Stimulated activated naive CD8-positive, alpha-beta T cell treated with anti-CD3 and anti-CD28 coated beads, Interleukin-15, Interleukin-2, amounts not matched to agents 100 U/mL and 50 U/mL, for 24 hours (primary cell): ENCODE measurements at regions not wholly inside any gene's neighbourhood (a gene's known extent, or its start where the extent isn't known, plus 50 kb on each side); places are given as distances from the start of the nearest gene placed in this dataset.
"Not testable (repeated sequence)": the region's sequence is repeated elsewhere in the genome, so short reads cannot be mapped to it uniquely, and the experiment has no call there.

ENCODE experiments used
- ATAC-seq: fragments of 150-1000 bp; cut with Tn5 transposase; one replicate; pipeline ENCODE4 v1.10.0; 2021
- DNase-seq: peaks from one replicate; pipeline ENCODE4 v3.0.0; 2021

DNA sequence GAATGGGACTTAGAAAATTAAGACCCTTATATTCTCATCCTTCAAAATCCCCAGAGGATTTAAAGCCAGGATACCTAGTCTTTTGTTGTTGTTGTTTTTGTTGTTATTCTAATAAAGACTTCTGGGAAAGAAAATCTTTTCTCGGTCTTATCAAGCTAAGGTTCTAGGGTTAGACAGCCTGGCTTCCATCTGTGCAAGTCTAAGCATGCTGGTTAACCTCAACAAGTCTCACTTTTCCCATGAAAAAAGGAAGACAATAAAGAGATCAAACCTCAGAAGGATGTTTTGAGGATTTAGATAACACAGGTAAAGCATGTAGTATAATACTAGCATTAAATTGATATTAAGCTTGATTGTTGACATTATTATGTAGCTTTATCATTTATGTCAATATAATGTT is 486.4 kb upstream of the SOX9 start:
- DNase-seq (no peak), ATAC-seq (no peak)

DNA sequence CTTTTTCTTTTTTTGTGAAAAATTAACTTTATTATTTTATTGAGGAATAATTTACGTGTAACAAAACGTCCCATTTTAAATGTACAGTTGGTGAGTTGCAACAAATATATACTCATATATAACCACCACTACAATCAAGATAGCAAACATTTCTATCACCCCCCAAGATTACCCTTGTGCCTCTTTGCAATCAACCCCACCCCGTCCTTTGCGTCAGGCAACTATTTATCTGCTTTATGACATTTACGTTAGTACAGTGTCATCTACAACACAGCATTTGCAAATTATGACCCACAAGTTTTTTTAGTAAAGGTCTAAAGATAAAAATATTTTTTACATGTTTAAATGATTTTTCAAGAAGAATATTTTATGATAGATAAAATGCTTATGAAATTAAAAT is 485.6 kb upstream of the SOX9 start:
- ATAC-seq (no peak), DNase-seq (no peak)

DNA sequence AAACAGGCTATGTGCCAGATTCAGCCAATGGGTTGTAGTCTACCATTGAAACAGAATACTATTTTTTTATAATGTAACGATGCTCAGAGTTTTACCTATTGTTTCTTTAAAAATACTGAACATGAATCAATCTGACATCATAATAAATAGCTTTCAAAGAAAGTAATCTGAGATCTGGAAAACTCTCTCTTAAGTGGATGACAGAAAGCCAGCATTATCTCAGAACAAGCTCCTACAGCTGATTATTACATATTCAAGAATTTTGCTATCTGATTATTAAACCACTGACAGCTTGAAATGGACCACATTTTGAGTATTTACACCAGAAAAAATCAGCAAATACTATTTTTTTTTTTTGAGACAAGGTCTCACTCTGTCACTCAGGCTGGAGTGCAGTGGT is 484.2 kb upstream of the SOX9 start:
- DNase-seq (no peak), ATAC-seq (no peak)

DNA sequence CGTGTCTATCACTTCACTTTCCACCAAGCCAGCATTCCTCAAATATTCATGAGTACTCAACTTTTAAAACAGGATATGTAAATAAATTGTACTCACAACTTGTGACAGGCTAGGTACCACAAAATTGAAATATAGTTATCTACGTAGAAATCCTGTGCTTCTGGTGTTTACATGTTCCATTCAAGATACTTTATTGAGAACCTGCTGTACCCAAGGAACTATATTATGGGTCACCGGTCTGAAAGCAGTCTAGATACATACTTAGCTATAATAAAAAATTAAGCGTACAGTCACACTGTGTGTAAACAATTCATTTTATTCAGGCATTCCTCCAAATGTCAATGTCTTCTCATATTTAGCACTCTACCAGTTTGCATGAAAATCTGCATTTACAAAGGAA is 482.2 kb upstream of the SOX9 start:
- ATAC-seq (no peak), DNase-seq (no peak)

DNA sequence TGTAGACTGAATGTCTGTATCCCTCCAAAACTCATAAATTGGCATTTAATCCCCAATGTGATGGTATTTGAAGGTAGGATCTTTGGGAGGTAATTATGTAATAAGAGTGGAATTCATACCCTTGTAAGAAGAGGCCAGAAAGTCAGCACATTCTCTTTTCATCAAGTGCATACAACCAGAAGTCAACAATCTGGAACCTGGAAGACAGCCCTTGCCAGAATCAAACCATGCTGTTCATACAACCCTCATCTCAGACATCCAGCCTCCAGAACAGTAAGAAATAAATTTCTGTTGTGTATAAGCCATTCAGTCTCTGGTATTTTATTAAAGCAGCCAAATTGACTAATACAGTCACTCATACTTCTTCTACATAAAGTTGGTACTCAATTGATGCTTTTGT is 481.0 kb upstream of the SOX9 start:
- ATAC-seq (no peak), DNase-seq (no peak)

DNA sequence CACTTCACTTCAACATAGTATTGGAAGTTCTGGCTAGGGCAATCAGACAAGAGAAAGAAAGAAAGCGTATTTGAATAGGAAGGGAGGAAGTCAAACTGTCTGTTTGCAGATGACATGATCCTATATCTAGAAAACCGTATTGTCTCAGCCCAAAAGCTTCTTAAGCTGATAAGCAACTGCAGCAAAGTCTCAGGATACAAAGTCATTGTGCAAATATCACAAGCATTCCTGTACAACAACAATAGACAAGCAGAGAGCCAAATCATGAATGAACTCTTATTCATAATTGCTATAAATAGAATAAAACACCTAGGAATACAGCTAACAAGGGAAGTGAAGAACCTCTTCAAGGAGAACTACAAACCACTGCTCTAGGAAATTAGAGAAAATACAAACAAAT is 473.9 kb upstream of the SOX9 start:
- DNase-seq, ATAC-seq: not testable (repeated sequence)

DNA sequence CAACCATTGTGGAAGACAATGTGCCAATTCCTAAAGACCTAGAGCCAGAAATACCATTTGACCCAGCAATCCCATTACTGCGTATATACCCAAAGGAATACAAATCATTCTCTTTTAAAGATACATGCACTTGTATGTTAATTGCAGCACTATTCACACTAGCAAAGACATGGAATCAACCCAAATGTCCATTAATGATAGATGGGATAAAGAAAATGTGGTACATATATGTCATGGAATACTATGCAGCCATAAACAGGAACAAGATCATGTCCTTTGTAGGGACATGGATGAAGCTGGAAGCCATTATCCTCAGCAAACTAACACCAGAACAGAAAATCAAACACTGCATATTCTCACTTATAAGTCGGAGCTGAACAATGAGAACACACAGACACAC is 472.5 kb upstream of the SOX9 start:
- DNase-seq, ATAC-seq: not testable (repeated sequence)

DNA sequence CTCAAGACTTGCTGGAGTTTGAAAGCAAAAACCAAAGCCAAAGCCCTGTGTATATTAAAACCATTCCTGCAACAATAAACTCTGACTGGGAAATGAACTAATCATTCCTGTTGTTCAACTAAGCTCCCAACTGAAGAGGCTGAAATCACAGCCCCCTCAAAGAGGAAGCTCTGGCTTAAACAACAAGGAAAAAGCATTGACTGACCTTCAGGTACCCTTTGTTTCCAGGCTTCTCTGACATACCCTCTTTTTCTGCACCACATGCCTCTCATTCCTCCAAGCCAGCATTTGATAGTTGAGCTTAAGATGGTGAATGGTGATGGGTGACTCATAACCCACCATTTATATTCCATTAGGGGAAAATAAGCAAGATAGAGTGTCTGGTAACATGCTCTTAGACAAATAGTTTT is 470.9 kb upstream of the SOX9 start:
- ATAC-seq = no peak
- no peak for DNase-seq

DNA sequence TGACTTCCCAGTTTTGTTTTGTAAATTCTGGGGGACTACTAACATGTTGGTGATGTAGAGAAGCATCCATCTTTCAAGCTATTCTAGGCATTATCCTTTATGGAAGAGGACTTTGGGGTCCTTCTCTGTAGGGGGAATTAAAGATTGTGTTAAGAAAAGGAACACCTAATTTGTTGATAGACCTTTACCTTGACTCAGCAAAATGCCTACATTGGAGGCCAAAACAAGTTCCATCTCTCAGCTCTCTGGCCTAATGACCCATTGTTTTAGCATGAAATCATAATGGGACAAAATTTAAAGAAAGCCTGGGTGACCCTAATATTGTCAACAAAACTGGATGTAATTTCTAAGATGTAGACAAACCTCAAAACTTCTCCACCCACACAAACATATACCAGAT is 465.3 kb upstream of the SOX9 start:
- no peak for ATAC-seq
- DNase-seq = no peak

DNA sequence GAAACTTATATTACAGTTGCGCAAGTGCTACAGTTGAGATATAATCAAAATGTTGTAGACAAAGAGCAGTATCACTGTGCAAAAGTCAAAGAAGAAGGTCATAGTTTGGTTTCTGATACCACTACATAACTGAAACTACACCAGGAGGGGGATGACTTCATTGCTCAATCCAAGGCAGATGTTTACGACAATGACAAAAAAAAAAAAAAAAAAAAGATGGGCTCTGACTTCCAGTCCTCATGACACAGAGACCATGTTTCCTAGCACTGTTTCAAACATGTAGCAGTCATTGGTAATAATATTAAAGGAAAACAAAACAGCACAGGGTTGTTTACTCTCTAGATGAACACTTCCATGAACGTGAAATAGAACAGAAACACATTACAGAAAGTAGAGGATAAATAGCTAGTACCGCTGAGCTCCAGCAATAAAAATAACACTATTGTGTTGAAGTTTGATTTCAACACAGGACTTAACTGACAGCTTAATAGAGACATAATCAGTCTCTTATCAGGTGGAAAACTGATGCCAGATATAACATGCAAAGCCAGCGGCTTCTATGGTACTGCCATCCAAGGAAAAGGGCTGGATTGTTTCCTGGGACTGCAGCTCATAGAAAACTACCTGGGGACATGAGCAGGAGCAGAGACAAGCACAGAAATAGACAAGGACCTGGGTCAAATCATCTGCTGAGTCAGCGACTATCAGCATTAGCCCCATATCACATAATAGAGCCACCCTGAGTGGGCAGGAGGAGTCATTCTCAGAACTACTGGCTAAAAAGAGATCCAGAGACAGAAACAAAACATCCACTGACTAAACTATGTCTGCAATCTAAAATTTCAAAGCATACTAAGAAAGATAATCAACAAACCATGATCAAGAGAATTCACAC is 463.6 kb upstream of the SOX9 start:
- no peak for ATAC-seq
- DNase-seq = no peak

DNA sequence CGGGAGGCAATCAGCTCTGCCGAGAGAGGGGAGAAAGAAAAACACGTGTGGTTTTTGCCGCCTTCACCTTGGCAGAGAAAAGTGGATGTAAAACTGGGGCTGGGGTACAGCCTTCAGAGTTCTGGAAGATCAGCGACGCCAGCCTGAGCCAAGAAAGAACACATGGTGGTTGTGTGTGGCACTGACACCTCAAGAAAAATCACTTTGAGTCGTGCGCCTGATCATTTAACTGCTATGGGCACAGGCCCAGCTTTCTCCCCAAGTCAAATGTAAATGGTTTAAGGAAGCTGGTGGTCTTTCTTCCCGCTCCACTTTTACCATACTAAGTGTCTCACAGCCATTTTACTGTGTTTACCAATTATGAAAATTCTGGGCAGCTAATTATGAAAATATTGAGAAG is 461.8 kb upstream of the SOX9 start:
- DNase-seq (no peak), ATAC-seq (no peak)

DNA sequence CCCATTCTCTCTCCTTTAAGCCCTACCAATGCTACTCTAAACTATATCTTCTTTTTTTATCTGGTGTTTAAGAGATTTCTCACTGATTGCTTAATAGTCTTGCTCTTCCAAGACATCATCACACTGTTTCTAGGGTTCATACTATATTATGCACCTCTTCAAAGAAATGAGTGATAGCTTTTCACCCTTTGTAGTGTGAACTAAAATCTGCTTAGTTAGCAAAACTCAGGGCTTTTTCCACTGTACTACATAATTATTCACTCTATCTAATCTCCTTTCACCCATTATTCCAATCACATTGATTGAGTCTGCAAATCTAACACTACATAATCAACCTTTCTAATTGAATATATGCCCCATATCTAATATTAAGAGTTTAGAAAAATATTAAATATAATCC is 456.0 kb upstream of the SOX9 start:
- DNase-seq (no peak), ATAC-seq (no peak)

DNA sequence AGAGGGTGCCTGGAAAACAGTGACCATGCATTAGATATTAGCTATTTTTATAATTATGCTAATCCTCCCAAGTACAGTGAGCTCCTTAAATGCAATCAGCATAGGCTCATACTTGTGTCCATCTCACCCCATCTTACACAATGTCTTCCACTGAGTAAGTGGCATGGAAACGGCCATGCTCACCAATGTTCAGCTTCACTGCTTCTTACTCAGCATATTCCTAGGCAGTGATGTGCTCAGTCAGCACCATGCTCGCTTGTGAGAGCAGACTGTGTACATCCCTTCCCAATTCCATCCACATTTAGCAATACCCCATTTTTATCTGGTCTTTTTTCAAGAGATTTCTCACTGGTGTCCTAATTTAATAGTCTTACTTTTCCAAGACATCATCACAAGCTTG is 454.8 kb upstream of the SOX9 start:
- DNase-seq (no peak), ATAC-seq (no peak)

DNA sequence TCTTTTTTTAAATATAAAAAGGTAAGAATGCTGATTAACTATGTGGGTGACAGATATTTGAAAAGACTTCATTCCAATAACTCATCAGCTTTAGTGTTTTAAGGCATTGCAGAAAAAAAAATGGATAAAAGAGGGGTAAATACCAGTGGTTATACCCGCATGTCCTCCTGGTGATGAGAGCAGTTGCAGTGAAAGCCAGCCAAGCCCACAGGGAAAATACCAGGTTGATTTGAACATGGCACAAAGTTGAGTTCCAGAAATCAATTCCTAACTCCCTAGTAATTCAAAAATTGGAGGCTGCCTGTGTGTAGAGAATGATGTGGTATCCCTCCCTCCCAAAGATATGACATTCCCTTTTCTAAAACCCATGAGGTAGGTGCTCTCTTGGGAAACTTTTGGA is 453.2 kb upstream of the SOX9 start:
- ATAC-seq = no peak
- no peak for DNase-seq

DNA sequence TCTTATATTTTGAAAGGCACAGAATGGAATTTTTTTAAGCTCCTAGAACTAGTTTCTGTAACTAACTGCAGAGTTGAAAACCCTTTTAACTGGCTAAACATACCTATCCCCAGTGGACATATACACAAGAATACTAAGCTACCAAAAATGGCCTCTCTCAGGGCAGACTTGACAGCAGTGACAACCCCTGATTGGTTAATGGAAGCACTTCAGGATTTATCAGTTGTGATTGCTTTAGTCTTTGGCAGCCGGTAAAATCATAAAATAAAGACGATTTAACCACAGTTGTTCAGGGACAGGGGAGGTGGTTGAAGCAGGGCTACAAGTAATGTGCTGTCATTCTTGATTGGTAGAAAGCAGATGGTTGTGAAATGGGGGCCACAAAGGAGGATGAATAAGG is 452.0 kb upstream of the SOX9 start:
- DNase-seq = no peak
- ATAC-seq = no peak

DNA sequence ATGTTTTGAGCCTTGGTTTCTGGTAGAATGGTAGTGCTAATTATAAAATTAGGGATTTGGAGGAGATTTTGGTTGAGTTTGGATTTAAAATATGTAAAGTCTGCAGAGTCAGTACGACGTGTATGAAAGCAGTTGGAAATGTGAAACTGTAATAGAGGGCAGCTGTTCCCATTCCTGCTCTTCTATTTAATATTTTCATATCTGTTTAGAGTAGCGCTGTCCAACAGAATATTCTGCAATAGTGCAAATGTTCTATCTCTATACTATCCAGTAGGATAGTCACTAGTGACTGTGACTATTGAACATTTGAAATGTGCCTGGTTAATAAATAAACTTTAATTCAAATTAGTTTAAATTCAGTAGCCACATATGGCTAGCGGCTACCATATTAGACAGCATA is 443.4 kb upstream of the SOX9 start:
- ATAC-seq = no peak
- DNase-seq = no peak

DNA sequence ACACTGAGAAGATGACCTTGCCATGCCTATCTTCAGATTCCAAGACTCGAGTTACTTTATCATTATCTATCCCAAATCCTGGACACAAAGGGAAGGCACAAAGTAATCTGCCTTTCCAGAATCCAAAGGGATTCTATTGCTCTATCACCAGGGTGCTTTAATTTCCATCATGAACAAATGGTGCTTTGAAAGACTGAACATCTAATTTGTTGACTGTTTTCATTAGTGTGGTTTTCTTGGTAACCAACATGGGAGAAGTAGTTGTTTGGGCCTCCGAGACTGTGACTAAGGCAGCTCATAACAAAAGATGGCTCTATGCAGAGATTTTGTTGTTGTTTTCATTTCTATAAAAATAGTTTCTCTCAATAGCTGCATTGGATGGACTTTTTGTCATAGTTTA is 441.0 kb upstream of the SOX9 start:
- ATAC-seq = no peak
- DNase-seq = no peak

DNA sequence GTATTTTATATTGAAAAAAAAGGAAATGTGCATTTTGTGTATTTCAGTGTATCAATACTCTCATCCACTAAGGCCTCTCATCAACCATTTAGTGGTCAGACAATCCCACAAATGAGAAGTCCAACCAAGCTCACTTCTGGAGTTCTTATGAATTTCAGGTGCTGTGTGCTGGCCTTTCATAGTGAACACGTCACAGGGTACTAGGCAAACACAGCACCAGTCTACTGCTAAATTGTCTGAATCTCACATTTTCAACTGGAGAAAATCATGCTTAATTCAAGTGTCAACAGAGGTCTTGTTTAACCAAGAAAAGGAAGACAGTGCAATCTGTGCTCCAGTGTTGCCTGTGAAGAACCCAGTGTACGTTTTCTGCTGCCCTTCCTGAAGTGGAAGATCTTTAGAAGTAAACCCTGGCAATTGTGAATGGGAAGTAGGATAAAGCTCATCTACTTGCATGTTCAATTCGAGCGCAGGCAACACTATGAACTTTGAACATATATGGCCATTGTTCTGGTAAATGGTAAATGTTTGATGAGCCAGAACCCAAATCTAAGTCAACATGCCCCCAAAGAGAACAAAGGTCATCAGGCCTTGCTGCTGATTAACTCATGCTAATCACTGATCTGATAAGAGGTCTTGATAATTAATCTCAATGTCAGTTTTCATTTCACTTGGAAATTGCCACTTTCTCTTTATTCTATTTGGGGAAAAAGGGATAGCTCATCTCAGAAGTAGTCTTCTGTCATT is 439.2 kb upstream of the SOX9 start:
- ATAC-seq (no peak), DNase-seq (no peak)

DNA sequence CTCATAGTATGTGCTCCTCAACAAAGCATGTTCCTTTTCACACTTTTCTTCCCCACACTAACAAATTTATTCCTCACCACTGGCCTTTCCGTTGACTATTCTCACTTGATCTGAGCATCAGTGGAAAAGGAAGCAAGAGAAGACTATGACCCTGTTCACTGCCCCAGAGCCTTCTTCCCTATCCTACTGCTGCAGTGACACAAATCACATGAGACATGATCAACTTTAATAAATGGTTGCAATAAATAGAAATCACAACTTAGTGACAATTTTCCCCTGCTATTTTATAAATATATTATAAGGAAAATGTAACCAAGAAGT is 438.7 kb upstream of the SOX9 start:
- no peak for DNase-seq
- no peak for ATAC-seq

DNA sequence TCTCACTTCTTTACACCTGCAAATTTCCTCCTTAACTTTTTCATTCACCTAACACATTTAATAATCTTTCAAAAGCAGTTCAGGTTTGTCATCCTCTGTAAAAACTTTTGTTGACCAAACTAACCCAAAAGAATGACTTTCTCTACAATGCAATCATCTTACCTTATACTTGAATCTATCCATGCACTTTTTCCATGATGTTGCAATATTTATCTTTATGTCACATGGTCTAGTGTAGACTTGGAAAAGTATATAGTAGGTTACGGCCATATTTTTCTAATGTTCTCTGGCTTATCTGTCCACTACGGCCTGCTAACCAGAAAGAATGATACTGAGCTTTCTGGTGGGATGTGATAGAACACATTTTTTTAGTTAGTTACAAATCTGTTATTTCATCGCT is 431.0 kb upstream of the SOX9 start:
- ATAC-seq = no peak
- no peak for DNase-seq

DNA sequence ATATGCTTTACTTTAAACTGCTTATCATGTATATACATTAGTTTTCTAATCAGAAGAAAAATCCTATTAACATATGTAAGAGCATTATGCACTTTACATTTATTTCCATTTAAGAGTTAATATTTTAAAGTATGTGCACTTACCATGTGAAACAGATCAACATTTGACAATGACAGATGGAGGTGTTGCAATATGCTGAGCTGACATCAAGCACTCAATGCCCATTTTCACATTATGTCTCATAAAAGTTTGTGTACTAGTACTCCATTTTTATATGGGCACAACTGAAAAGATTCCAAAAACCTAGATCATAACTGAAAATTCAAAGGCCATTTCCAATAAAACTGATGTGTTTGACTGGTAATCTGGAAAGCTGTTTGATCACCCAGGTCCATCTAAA is 420.9 kb upstream of the SOX9 start:
- no peak for DNase-seq
- ATAC-seq = no peak

DNA sequence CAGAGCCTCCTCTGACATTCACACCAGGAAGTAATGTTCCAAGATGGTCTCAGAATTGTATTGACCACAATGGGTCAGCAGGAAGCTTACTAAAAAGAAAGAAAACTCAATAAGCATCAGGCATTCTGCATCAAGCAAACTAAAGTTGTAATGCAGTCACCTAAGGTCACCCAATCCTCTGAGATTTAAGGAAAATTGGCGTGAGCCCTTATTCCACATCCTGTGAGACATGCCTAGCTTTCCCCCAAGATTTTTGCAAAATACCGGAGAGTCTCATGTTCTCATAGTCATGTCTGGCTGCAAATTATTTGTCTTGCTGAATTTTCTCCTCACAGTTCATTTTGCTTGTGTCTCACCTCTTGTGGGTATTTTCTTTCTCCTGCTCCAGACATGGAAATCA is 417.1 kb upstream of the SOX9 start:
- DNase-seq (no peak), ATAC-seq (no peak)

DNA sequence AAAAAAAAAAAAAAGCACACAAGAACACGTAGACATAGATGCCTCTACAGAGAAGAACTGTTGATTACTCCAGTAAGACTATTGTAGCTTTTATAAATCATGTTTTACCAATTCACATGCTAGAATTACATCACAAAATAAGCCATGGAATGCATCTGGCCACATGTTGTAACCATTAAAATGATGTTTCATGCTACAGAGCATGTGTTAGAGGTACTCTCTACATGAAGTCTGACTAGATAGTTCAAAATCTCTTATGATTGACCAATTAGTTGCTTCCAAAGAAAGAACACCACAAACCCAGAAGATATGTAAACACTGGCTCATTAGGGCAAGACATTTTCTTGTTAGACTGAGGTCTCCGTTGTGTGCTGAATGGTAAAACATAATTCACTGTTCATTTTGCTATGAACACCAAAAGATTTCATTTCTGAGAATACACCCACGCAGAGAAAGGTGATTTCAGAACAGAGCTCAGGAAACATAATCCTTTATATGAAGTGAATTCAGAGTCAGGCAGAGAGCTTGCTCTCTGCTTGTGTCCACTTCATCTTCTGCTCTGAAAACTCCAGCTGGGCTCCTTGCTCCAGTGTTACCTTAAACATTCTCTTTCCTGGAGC is 411.4 kb upstream of the SOX9 start:
- no peak for ATAC-seq
- no peak for DNase-seq

DNA sequence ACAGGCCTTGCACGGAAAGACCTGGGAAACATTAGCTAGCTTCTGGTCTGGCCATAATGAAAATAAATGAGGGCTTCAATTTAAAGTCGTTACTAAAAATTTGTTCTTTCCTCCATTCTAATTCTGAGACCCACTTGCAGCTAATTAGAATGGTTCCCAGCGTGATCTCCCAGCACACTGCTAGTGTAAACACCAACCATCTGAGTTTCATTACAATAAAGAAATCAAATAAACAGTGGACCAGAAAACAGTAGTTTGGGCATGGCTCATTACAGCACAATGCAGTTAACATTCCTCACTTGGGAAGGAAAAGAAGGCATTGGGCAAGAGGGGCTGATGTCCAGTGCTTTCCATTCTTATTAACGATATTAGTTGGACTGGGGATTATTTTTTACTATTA is 410.9 kb upstream of the SOX9 start:
- DNase-seq = no peak

More for the DNA sequence above, 410.9 kb upstream of the SOX9 start:
- ATAC-seq = no peak
